SK-N-SH (cell line): ENCODE measurements at regions not wholly inside any gene's neighbourhood (a gene's known extent, or its start where the extent isn't known, plus 50 kb on each side); places are given as distances from the start of the nearest gene placed in this dataset.

ENCODE experiments used
- CTCF ChIA-PET: fragments of 300-600, 350-600 bp; formaldehyde crosslinking; extraction: SDS; loops from one replicate; lab custom pipeline; 2021; lab: Yijun Ruan, JAX
- POLR2A ChIA-PET: fragments of 350-600 bp; sonication (Branson Sonifier 250); formaldehyde crosslinking; extraction: SDS; loops from one replicate; lab custom pipeline; 2020; ENCODE audit warnings: antibody characterized with exemption, inconsistent platforms; lab: Yijun Ruan, JAX
- DNase-seq: peaks from one replicate; pipeline ENCODE4 v3.0.0; 2012
- H2AFZ ChIP-seq: fragments of 200-600 bp; sonication (generic); 2 replicates; pipeline ENCODE4 v1.8.1; 2016; ENCODE audit warnings: antibody characterized with exemption, mild to moderate bottlenecking, low read depth
- H3F3A ChIP-seq: fragments of 200-600 bp; sonication (generic); replicated peaks from 2 replicates; pipeline ENCODE3; 2016; ENCODE audit warnings: antibody characterized with exemption, mild to moderate bottlenecking; ENCODE audit not compliant: insufficient read depth
- H3K27ac ChIP-seq, 2 experiments: fragments of 200-500 bp in 1 of 2; fragments of 200-600 bp in 1 of 2; sonication (Bioruptor generic) in 1 of 2; sonication (generic), shearing (Covaris generic) in 1 of 2; 2 replicates each; pipeline versions ENCODE4 v1.5.1 to v1.6.1; 2014 to 2016; ENCODE audit warnings: low read depth in 2 of 2, inconsistent platforms in 1 of 2, low read length in 1 of 2, mild to moderate bottlenecking in 1 of 2, mixed read lengths in 1 of 2
- H3K27me3 ChIP-seq: fragments of 200-600 bp; sonication (generic), shearing (Covaris generic); 2 replicates; pipeline ENCODE4 v1.6.1; 2016; ENCODE audit warnings: mixed run types; ENCODE audit not compliant: insufficient read depth
- H3K36me3 ChIP-seq, 2 experiments: fragments of 200-500 bp in 1 of 2; fragments of 200-600 bp in 1 of 2; sonication (Bioruptor generic) in 1 of 2; sonication (generic) in 1 of 2; replicated peaks in 1 of 2; 2 replicates each; pipeline versions ENCODE3 to v1.5.1; 2014 to 2016; ENCODE audit warnings: low read length in 1 of 2, mild to moderate bottlenecking in 1 of 2; ENCODE audit not compliant: insufficient read depth in 2 of 2, control insufficient read depth in 1 of 2
- H3K4me1 ChIP-seq, 2 experiments: fragments of 200-500 bp in 1 of 2; fragments of 200-600 bp in 1 of 2; sonication (Bioruptor generic) in 1 of 2; sonication (generic), shearing (Covaris generic) in 1 of 2; 2 replicates each; pipeline versions ENCODE4 v1.5.1 to v1.6.1; 2014 to 2016; ENCODE audit warnings: low read depth in 1 of 2, low read length in 1 of 2, mixed run types in 1 of 2; ENCODE audit not compliant: insufficient read depth in 2 of 2, control insufficient read depth in 1 of 2
- H3K4me2 ChIP-seq: fragments of 200-600 bp; sonication (generic), shearing (Covaris generic); 2 replicates; pipeline ENCODE4 v1.6.1; 2017; ENCODE audit warnings: mixed run types
- H3K4me3 ChIP-seq, 2 experiments: fragments of 200-500 bp in 1 of 2; fragments of 200-600 bp in 1 of 2; sonication (Bioruptor generic) in 1 of 2; sonication (generic), shearing (Covaris generic) in 1 of 2; 2 replicates each; pipeline versions ENCODE4 v1.5.1 to v1.8.1; 2014 to 2016; ENCODE audit warnings: low read depth in 2 of 2, inconsistent platforms in 1 of 2, low read length in 1 of 2, mild to moderate bottlenecking in 1 of 2, mixed read lengths in 1 of 2, moderate library complexity in 1 of 2
- H3K79me2 ChIP-seq: fragments of 200-600 bp; sonication (generic); 2 replicates; pipeline ENCODE4 v1.8.1; 2017; ENCODE audit warnings: mild to moderate bottlenecking; ENCODE audit not compliant: insufficient read depth
- H3K9ac ChIP-seq: fragments of 200-600 bp; sonication (generic); 2 replicates; pipeline ENCODE4 v1.6.1; 2017; ENCODE audit warnings: mixed run types
- H3K9me2 ChIP-seq: fragments of 200-600 bp; sonication (generic); 2 replicates; pipeline ENCODE4 v1.6.1; 2017; ENCODE audit warnings: mixed run types
- H3K9me3 ChIP-seq: fragments of 200-600 bp; sonication (generic); 2 replicates; pipeline ENCODE4 v1.6.1; 2017; ENCODE audit warnings: mixed run types, mild to moderate bottlenecking, moderate library complexity
- H4K20me1 ChIP-seq: fragments of 200-600 bp; sonication (generic); 2 replicates; pipeline ENCODE4 v1.6.1; 2017; ENCODE audit warnings: mild to moderate bottlenecking, mixed run types; ENCODE audit not compliant: insufficient read depth
- ELF1 ChIP-seq: IDR thresholded peaks from 2 replicates; pipeline ENCODE4 v1.4.0; 2012
- EZH2phosphoT487 ChIP-seq: fragments of 200-600 bp; sonication (generic); IDR thresholded peaks from 2 replicates; pipeline ENCODE4 v1.6.1; 2017; ENCODE audit warnings: low read depth, mixed run types, mild to moderate bottlenecking, antibody characterized with exemption, moderate library complexity, borderline replicate concordance
- FOXJ3 ChIP-seq: sonication (generic); formaldehyde crosslinking; IDR thresholded peaks from 2 replicates; pipeline ENCODE4 v1.5.1; 2020; ENCODE audit warnings: mild to moderate bottlenecking, missing genetic modification reagents
- FOXM1 ChIP-seq: IDR thresholded peaks from 2 replicates; pipeline ENCODE4 v1.4.0; 2012; ENCODE audit warnings: low read depth, mild to moderate bottlenecking
- GATA2 ChIP-seq: sonication (generic); formaldehyde crosslinking; IDR thresholded peaks from 2 replicates; pipeline ENCODE4 v1.5.0; 2020; ENCODE audit warnings: mild to moderate bottlenecking, missing genetic modification reagents
- IRF3 ChIP-seq: fragments of 150-350 bp; IDR thresholded peaks from 2 replicates; pipeline ENCODE4 v1.6.1; 2016; ENCODE audit warnings: mild to moderate bottlenecking, low read depth, low read length
- JUND ChIP-seq: IDR thresholded peaks from 2 replicates; pipeline ENCODE4 v1.4.0; 2012
- MEF2A ChIP-seq: IDR thresholded peaks from 2 replicates; pipeline ENCODE4 v1.4.0; 2012; ENCODE audit warnings: low read depth, borderline replicate concordance
- NFIC ChIP-seq: IDR thresholded peaks from 2 replicates; pipeline ENCODE4 v1.4.0; 2012; ENCODE audit warnings: borderline replicate concordance
- NRF1 ChIP-seq: IDR thresholded peaks from 2 replicates; pipeline ENCODE4 v1.6.1; 2012; ENCODE audit warnings: low read depth, mild to moderate bottlenecking, low read length
- PBX3 ChIP-seq: IDR thresholded peaks from 2 replicates; pipeline ENCODE4; 2012
- POLR2AphosphoS5 ChIP-seq: IDR thresholded peaks from 2 replicates; pipeline ENCODE4 v1.6.1; 2012; ENCODE audit warnings: low read depth, low read length
- RCOR1 ChIP-seq: fragments of 150-350 bp; IDR thresholded peaks from 2 replicates; pipeline ENCODE4 v1.6.1; 2017; ENCODE audit warnings: antibody characterized with exemption, low read length
- REST ChIP-seq: IDR thresholded peaks from 2 replicates; pipeline ENCODE4 v1.6.1; 2012; ENCODE audit warnings: mild to moderate bottlenecking, low read depth, low read length, moderate library complexity
- RFX5 ChIP-seq: IDR thresholded peaks from 2 replicates; pipeline ENCODE4 v1.6.1; 2012; ENCODE audit warnings: mild to moderate bottlenecking, improper control_type of control experiment, low read length
- TCF12 ChIP-seq: IDR thresholded peaks from 2 replicates; pipeline ENCODE4 v1.4.0; 2012
- ZBTB33 ChIP-seq: IDR thresholded peaks from 2 replicates; pipeline ENCODE4 v1.4.0; 2012; ENCODE audit warnings: low read depth, borderline replicate concordance
- WGBS: methylation state at CpG from one replicate; pipeline ENCODE4 v1.1.6; 2017; ENCODE audit warnings: low lambda C conversion rate; 5-methylcytosine and 5-hydroxymethylcytosine counted together
- TF ChIP-seq, protein P1 (sequence below): fragments of 200-600 bp; sonication (generic); IDR thresholded peaks from 2 replicates; pipeline ENCODE4 v1.6.1; 2017; ENCODE audit warnings: antibody characterized with exemption, mild to moderate bottlenecking, moderate library complexity
- TF ChIP-seq, protein P2 (sequence below): IDR thresholded peaks from 2 replicates; pipeline ENCODE4 v1.4.0; 2012; ENCODE audit warnings: low read depth
- TF ChIP-seq, protein P3 (sequence below): IDR thresholded peaks from 2 replicates; pipeline ENCODE4 v1.4.0; 2012; ENCODE audit warnings: low read depth, borderline replicate concordance

GRCh38 chr9:109923806-109924205 is 143.8 kb downstream of the PALM2AKAP2 start (continued):
- TF ChIP-seq REST (no peak), POLR2AphosphoS5 (no peak), FOXJ3 (CRISPR knock-in tag) (no peak), JUND (no peak), RCOR1 (no peak), MEF2A (no peak)
- TF ChIP-seq, protein P1, sequence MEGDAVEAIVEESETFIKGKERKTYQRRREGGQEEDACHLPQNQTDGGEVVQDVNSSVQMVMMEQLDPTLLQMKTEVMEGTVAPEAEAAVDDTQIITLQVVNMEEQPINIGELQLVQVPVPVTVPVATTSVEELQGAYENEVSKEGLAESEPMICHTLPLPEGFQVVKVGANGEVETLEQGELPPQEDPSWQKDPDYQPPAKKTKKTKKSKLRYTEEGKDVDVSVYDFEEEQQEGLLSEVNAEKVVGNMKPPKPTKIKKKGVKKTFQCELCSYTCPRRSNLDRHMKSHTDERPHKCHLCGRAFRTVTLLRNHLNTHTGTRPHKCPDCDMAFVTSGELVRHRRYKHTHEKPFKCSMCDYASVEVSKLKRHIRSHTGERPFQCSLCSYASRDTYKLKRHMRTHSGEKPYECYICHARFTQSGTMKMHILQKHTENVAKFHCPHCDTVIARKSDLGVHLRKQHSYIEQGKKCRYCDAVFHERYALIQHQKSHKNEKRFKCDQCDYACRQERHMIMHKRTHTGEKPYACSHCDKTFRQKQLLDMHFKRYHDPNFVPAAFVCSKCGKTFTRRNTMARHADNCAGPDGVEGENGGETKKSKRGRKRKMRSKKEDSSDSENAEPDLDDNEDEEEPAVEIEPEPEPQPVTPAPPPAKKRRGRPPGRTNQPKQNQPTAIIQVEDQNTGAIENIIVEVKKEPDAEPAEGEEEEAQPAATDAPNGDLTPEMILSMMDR = no peak

- Histone ChIP-seq H3K4me1 (no peaks in the 10 kb centered on the region), H3K27ac (no peak overlapping the region), H3K36me3 (peaks cover 0 to 36% of the 10 kb centered on the region in 2 experiments), H3K9me3 (no peaks in the 10 kb centered on the region), H3K27me3 (no peaks in the 10 kb centered on the region), H2AFZ (no peak overlapping the region), H3K9me2 (no peaks in the 10 kb centered on the region), H3F3A (no peaks in the 10 kb centered on the region), H4K20me1 (no peaks in the 10 kb centered on the region), H3K79me2 (peaks cover 5% of the 10 kb centered on the region; the same call in 1 of the 2 replicates), H3K9ac (no peak overlapping the region), H3K4me3 (no peak overlapping the region), H3K4me2 (no peak overlapping the region)
- CTCF ChIA-PET = interaction anchor here (1.0 kb wide), 1 partner anchor 9 kb away, joined by 3 read pairs; no protein-coding TSS in a partner anchor
- TF ChIP-seq GATA2 = no peak
- TF ChIP-seq NFIC = no peak
- TF ChIP-seq TCF12 = no peak
- TF ChIP-seq IRF3 = no peak
- TF ChIP-seq JUND = no peak
- no peak for TF ChIP-seq NRF1
- no peak for TF ChIP-seq RFX5
- no peak for TF ChIP-seq ELF1
- TF ChIP-seq, protein P2, sequence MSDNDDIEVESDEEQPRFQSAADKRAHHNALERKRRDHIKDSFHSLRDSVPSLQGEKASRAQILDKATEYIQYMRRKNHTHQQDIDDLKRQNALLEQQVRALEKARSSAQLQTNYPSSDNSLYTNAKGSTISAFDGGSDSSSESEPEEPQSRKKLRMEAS = no peak
- TF ChIP-seq, protein P3, sequence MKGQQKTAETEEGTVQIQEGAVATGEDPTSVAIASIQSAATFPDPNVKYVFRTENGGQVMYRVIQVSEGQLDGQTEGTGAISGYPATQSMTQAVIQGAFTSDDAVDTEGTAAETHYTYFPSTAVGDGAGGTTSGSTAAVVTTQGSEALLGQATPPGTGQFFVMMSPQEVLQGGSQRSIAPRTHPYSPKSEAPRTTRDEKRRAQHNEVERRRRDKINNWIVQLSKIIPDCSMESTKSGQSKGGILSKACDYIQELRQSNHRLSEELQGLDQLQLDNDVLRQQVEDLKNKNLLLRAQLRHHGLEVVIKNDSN = no peak
- TF ChIP-seq PBX3 = no peak
- no peak for TF ChIP-seq ZBTB33
- TF ChIP-seq MEF2A = no peak
- TF ChIP-seq POLR2AphosphoS5 = no peak
- no peak for TF ChIP-seq EZH2phosphoT487
- TF ChIP-seq FOXM1 = no peak
- 83% methylated on average over 2 of the region's 2 CpGs for WGBS
- DNase-seq = no peak
- POLR2A ChIA-PET = no interaction called here
Measured at GRCh38 chr9:109925799-109926198, 145.8 kb downstream of the PALM2AKAP2 start.
